ENCODE measurements at regions not wholly inside any gene's neighbourhood (a gene's known extent, or its start where the extent isn't known, plus 50 kb on each side); places are given as distances from the start of the nearest gene placed in this dataset.

DNA sequence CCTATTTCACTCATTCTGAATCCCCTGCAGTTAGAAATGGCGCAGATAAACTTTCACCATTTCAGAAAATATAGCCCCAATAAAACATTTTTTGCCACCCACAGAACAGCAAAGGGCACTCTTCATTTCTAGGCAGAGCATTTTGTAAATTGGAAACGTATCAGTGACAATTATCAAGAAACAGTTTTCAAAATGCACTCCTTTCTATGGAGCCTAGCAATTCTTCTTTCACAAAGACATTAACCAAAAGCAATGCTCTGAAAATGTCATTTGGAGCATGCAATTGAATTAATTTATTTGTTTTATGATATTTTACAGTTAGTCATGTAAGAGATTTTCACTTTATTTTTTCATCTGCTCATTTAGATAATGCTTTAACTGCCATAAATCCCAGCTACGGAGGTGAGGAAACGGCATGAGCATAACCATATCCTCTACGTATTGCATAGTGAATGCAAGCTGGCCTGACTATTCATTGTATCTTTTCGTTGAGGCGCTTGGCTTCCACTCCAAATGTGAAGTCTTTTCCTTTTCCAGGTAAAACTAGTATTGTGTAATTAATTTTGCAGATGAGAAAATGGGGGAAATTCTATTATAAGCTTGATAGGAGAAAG, 813.4 kb downstream of the C6orf118 start:
- H3K36me3 ChIP-seq (ENCODE audit: control insufficient read depth in 2 of 2, insufficient read depth in 2 of 2, low read length in 2 of 2), result no peaks in the 10 kb centered on the region
- H3K9me3 ChIP-seq (ENCODE audit: control insufficient read depth in 2 of 2, low read length in 2 of 2), result no peaks in the 10 kb centered on the region
- no peak overlapping the region for H3K9ac ChIP-seq (ENCODE audit: low read length in 2 of 2)
- H3K4me1 ChIP-seq (ENCODE audit: control insufficient read depth, insufficient read depth, low read length), result no peaks in the 10 kb centered on the region
- H3K4me3 ChIP-seq (ENCODE audit: low read length in 2 of 2), result no peak overlapping the region
- H3K27me3 ChIP-seq (ENCODE audit: control insufficient read depth in 1 of 2, insufficient read depth in 2 of 2, low read length in 2 of 2), result no peaks in the 10 kb centered on the region
- H3K27ac ChIP-seq (ENCODE audit: low read length), result no peak overlapping the region

DNA sequence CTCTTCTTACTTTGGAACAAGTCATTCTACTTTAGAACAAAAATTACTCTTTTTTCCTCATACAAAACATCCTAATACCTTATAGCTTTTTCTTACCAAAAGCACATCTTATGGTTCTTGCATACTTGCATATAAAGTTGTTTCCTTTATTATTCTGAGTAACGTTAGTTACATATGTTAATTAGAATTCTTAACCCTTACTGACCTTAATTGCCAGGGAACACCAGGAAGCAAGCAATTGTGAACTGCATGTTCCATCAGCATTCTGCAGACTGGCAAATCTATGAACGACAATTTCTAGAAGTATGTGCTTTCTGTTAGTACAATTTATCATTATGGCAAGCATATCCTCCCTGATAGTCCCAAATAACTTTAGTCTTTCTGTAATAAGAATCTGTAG, 831.0 kb downstream of the C6orf118 start:
- no peaks in the 10 kb centered on the region for H3K4me1 ChIP-seq (ENCODE audit: control insufficient read depth, insufficient read depth, low read length)
- no peak overlapping the region for H3K4me3 ChIP-seq (ENCODE audit: low read length in 2 of 2)
- H3K9me3 ChIP-seq (ENCODE audit: control insufficient read depth in 2 of 2, low read length in 2 of 2), result no peaks in the 10 kb centered on the region
- no peak overlapping the region for H3K9ac ChIP-seq (ENCODE audit: low read length in 2 of 2)
- H3K27ac ChIP-seq (ENCODE audit: low read length), result no peak overlapping the region
- H3K36me3 ChIP-seq (ENCODE audit: control insufficient read depth in 2 of 2, insufficient read depth in 2 of 2, low read length in 2 of 2), result no peaks in the 10 kb centered on the region
- H3K27me3 ChIP-seq (ENCODE audit: control insufficient read depth in 1 of 2, insufficient read depth in 2 of 2, low read length in 2 of 2), result no peaks in the 10 kb centered on the region

DNA sequence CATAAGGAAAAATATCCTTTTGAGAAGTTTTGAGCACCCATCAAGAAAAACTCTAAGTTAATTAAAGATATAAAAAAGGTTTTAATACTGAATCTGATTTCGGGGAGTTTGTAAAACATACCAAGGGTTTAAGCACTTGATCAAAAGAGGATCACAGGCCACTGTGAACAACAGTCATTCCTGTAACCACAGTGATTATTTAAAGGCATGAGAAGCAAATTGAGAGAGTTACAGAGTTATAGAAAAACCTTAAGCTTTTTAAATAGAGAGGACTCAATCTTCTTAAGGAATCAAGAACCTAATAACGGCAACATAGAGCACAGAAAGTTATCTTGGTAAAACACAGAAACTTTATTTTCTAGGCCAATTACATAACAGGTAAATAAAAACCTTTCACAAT, 831.6 kb downstream of the C6orf118 start:
- Histone ChIP-seq H3K4me1 (ENCODE audit: control insufficient read depth, insufficient read depth, low read length) (no peaks in the 10 kb centered on the region), H3K4me3 (ENCODE audit: low read length in 2 of 2) (no peak overlapping the region), H3K9me3 (ENCODE audit: control insufficient read depth in 2 of 2, low read length in 2 of 2) (no peaks in the 10 kb centered on the region), H3K36me3 (ENCODE audit: control insufficient read depth in 2 of 2, insufficient read depth in 2 of 2, low read length in 2 of 2) (no peaks in the 10 kb centered on the region), H3K9ac (ENCODE audit: low read length in 2 of 2) (no peak overlapping the region), H3K27me3 (ENCODE audit: control insufficient read depth in 1 of 2, insufficient read depth in 2 of 2, low read length in 2 of 2) (no peaks in the 10 kb centered on the region), H3K27ac (ENCODE audit: low read length) (no peak overlapping the region)

DNA sequence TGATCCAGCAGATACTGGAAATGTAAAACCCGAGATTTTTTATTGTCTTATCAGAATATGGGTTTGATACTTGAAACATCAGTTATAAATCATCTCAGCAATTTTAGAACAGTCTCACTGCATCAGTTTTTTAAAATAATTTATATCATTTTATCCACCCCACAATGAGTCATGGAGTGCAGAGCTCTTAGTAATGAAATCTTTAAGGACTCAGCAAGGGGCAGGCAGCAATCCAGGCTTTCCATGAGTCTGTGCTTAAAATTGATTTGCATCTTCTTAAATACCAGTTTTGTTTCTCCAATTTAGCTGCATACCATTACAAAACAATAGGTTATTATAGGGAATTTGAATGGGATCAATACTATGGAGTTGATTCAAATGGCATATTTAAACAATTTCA, 832.3 kb downstream of the C6orf118 start:
- Histone ChIP-seq H3K27ac (ENCODE audit: low read length) (no peak overlapping the region), H3K27me3 (ENCODE audit: control insufficient read depth in 1 of 2, insufficient read depth in 2 of 2, low read length in 2 of 2) (no peaks in the 10 kb centered on the region), H3K9ac (ENCODE audit: low read length in 2 of 2) (no peak overlapping the region), H3K36me3 (ENCODE audit: control insufficient read depth in 2 of 2, insufficient read depth in 2 of 2, low read length in 2 of 2) (no peaks in the 10 kb centered on the region), H3K4me1 (ENCODE audit: control insufficient read depth, insufficient read depth, low read length) (no peaks in the 10 kb centered on the region), H3K4me3 (ENCODE audit: low read length in 2 of 2) (no peak overlapping the region), H3K9me3 (ENCODE audit: control insufficient read depth in 2 of 2, low read length in 2 of 2) (no peaks in the 10 kb centered on the region)

DNA sequence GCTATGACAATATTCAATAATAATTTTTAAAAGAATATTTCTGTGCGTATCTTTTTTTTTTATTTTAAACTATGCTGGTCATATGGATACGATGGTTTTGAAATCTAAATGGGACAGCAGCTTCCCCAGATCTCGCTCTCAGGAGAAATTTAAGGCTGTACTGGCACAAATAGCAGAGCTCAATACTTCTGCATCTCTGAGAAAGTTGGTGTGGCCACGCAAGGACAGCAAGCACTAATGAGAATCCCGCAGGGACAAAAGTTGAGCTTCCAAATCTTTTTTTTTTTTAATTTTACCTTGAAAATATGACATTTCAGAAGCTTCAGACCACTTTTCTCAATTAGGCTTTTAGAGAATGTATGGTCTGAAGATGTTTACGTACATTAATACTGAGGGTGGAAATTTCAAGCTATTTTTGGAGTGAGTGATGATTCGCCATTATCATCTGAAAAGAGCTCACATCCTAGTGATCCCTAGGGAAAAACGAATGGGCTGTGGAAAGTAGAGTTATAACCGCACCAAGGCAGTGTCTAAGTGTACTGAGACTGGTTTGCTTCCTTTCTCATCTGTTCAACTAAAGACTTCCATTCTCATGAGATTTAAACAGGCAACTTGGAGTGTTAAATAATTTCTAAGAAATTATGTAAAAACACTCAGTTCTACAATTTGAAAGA, 840.0 kb downstream of the C6orf118 start:
- Histone ChIP-seq H3K9ac (ENCODE audit: low read length in 2 of 2) (no peak overlapping the region), H3K27me3 (ENCODE audit: control insufficient read depth in 1 of 2, insufficient read depth in 2 of 2, low read length in 2 of 2) (no peaks in the 10 kb centered on the region), H3K4me1 (ENCODE audit: control insufficient read depth, insufficient read depth, low read length) (no peaks in the 10 kb centered on the region), H3K27ac (ENCODE audit: low read length) (no peak overlapping the region), H3K4me3 (ENCODE audit: low read length in 2 of 2) (no peak overlapping the region), H3K36me3 (ENCODE audit: control insufficient read depth in 2 of 2, insufficient read depth in 2 of 2, low read length in 2 of 2) (no peaks in the 10 kb centered on the region), H3K9me3 (ENCODE audit: control insufficient read depth in 2 of 2, low read length in 2 of 2) (no peaks in the 10 kb centered on the region)

DNA sequence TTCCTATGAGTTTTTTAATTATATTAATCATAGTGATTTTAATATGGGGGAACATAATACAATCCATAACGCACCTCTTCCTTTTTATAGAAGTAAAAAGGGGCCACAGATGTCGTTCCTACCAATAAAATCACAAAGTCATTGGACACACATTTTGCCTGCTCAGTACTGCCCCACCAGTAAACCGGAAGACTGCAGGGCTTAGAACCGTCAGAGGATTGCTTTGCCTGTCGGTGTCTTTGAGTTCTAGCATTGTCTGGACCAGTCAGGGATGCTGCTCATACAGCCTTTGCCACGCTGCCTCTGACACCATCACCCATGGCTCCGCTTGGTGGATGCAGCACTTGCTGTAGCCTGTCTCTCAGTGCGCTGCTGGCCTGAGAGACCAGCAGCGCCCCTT, 853.6 kb downstream of the C6orf118 start:
- H3K4me3 ChIP-seq (ENCODE audit: low read length in 2 of 2), result no peak overlapping the region
- H3K27me3 ChIP-seq (ENCODE audit: control insufficient read depth in 1 of 2, insufficient read depth in 2 of 2, low read length in 2 of 2), result no peaks in the 10 kb centered on the region
- H3K9me3 ChIP-seq (ENCODE audit: control insufficient read depth in 2 of 2, low read length in 2 of 2), result no peaks in the 10 kb centered on the region
- no peaks in the 10 kb centered on the region for H3K4me1 ChIP-seq (ENCODE audit: control insufficient read depth, insufficient read depth, low read length)
- H3K27ac ChIP-seq (ENCODE audit: low read length), result no peak overlapping the region
- no peak overlapping the region for H3K9ac ChIP-seq (ENCODE audit: low read length in 2 of 2)
- no peaks in the 10 kb centered on the region for H3K36me3 ChIP-seq (ENCODE audit: control insufficient read depth in 2 of 2, insufficient read depth in 2 of 2, low read length in 2 of 2)

DNA sequence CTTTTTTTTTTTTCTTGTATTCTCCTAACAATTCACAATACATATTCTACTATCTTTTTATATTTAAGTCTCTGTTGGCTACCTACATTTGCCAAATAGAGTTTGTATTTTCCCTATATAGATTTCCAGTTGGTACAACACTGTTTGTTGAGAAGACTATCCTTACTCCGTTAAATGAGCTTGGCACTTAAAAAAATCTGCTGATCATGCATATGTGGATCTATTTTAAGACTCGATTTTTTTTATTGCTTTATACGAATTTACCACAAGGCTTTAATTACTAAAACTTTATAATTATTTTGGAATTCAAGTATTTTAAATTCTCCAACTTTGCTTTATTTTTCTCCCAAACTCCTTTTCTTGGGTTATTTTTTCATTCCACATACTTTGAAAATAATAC, 855.6 kb downstream of the C6orf118 start:
- Histone ChIP-seq H3K9me3 (ENCODE audit: control insufficient read depth in 2 of 2, low read length in 2 of 2) (no peaks in the 10 kb centered on the region), H3K9ac (ENCODE audit: low read length in 2 of 2) (no peak overlapping the region), H3K27ac (ENCODE audit: low read length) (no peak overlapping the region), H3K4me1 (ENCODE audit: control insufficient read depth, insufficient read depth, low read length) (no peaks in the 10 kb centered on the region), H3K36me3 (ENCODE audit: control insufficient read depth in 2 of 2, insufficient read depth in 2 of 2, low read length in 2 of 2) (no peaks in the 10 kb centered on the region), H3K4me3 (ENCODE audit: low read length in 2 of 2) (no peak overlapping the region), H3K27me3 (ENCODE audit: control insufficient read depth in 1 of 2, insufficient read depth in 2 of 2, low read length in 2 of 2) (no peaks in the 10 kb centered on the region)

DNA sequence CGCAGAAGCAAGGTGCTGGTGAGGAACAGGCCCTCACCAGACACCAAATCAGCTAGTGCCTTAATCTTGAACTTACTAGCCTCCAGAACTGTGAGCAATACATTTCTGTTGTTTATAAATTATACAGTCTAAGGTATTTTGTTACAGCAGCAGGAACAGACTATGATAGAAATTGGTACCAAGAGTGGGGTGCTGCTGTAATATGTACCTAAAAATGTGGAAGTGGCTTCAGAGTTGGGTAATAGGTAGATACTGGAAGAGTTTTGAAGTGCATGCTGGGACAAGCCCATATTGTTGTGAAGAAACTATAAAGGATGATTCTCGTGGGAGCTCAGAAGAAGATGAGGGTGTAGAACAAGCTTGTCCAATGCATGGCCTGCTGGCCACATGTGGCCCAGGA, 866.8 kb downstream of the C6orf118 start:
- no peak overlapping the region for H3K27ac ChIP-seq (ENCODE audit: low read length)
- H3K9me3 ChIP-seq (ENCODE audit: control insufficient read depth in 2 of 2, low read length in 2 of 2), result peaks cover 0 to 2% of the 10 kb centered on the region in 2 donors
- H3K4me3 ChIP-seq (ENCODE audit: low read length in 2 of 2), result no peak overlapping the region
- no peaks in the 10 kb centered on the region for H3K27me3 ChIP-seq (ENCODE audit: control insufficient read depth in 1 of 2, insufficient read depth in 2 of 2, low read length in 2 of 2)
- H3K4me1 ChIP-seq (ENCODE audit: control insufficient read depth, insufficient read depth, low read length), result no peaks in the 10 kb centered on the region
- H3K36me3 ChIP-seq (ENCODE audit: control insufficient read depth in 2 of 2, insufficient read depth in 2 of 2, low read length in 2 of 2), result no peaks in the 10 kb centered on the region
- no peak overlapping the region for H3K9ac ChIP-seq (ENCODE audit: low read length in 2 of 2)

DNA sequence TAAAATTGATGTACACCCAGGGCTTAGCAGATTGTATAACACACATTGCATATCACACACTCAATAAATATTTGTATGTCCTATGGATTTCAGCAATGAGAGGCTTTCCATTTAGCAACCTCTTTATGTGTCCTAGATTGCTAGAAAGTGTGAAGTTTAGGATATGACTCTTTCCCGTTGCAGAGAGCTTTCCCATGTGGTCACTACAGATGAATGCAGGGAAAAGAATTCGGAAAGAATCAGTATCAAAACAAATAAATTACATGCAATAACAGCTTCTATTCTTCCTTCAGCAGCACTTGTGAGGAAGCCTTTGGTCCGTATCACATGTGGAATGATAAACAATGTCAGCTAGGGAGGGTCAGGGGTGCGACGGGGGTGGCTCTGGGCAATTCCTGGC, 870.1 kb downstream of the C6orf118 start:
- Histone ChIP-seq H3K9me3 (ENCODE audit: control insufficient read depth in 2 of 2, low read length in 2 of 2) (peaks cover 0 to 2% of the 10 kb centered on the region in 2 donors), H3K36me3 (ENCODE audit: control insufficient read depth in 2 of 2, insufficient read depth in 2 of 2, low read length in 2 of 2) (no peaks in the 10 kb centered on the region), H3K9ac (ENCODE audit: low read length in 2 of 2) (no peak overlapping the region), H3K27ac (ENCODE audit: low read length) (no peak overlapping the region), H3K4me1 (ENCODE audit: control insufficient read depth, insufficient read depth, low read length) (no peaks in the 10 kb centered on the region), H3K27me3 (ENCODE audit: control insufficient read depth in 1 of 2, insufficient read depth in 2 of 2, low read length in 2 of 2) (no peaks in the 10 kb centered on the region), H3K4me3 (ENCODE audit: low read length in 2 of 2) (no peak overlapping the region)

- Histone ChIP-seq H3K27ac (ENCODE audit: low read length) (no peak overlapping the region), H3K4me1 (ENCODE audit: control insufficient read depth, insufficient read depth, low read length) (no peaks in the 10 kb centered on the region), H3K9me3 (ENCODE audit: control insufficient read depth in 2 of 2, low read length in 2 of 2) (no peaks in the 10 kb centered on the region)
These were observed 872.4 kb downstream of the C6orf118 start for GRCh38 chr6:164436976-164437375.

DNA sequence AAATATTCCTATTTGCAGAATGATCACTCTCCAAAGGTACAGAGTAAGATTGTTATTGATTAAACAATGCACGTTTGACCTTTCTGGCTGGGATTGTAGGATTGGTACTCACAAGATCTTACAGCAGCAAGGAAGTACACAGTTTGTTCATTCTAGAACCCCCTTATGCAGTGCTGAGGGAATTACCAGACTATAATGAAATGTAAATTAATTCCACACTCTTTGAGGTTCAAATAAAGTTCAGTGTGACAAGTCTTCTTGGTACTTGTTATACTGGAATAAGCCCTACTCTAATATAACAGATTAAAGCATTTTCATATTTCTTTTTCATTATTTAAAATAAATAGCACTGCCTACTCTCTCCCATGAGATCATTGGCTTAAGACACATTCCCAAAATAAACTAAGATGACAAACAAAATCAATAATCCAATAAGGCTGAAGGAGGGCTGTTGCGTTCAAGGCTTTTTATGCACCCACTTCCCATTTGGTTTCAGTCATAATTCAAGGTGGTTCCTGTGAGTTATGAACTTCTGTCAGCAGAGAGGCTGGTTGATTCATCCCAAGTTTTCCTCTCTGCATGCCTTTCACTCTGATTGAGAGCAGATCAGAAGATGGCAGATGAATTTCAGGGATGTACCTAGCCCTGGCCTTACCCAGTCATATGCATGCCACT, 881.5 kb downstream of the C6orf118 start:
- H3K36me3 ChIP-seq (ENCODE audit: control insufficient read depth in 2 of 2, insufficient read depth in 2 of 2, low read length in 2 of 2), result no peaks in the 10 kb centered on the region
- H3K4me1 ChIP-seq (ENCODE audit: control insufficient read depth, insufficient read depth, low read length), result no peaks in the 10 kb centered on the region
- H3K9ac ChIP-seq (ENCODE audit: low read length in 2 of 2), result no peak overlapping the region
- peaks cover 0 to 4% of the 10 kb centered on the region in 2 donors for H3K9me3 ChIP-seq (ENCODE audit: control insufficient read depth in 2 of 2, low read length in 2 of 2)
- H3K4me3 ChIP-seq (ENCODE audit: low read length in 2 of 2), result no peak overlapping the region
- H3K27me3 ChIP-seq (ENCODE audit: control insufficient read depth in 1 of 2, insufficient read depth in 2 of 2, low read length in 2 of 2), result no peaks in the 10 kb centered on the region
- H3K27ac ChIP-seq (ENCODE audit: low read length), result no peak overlapping the region

More at GRCh38 chr6:164436976-164437375, 872.4 kb downstream of the C6orf118 start:
- Histone ChIP-seq H3K36me3 (ENCODE audit: control insufficient read depth in 2 of 2, insufficient read depth in 2 of 2, low read length in 2 of 2) (no peaks in the 10 kb centered on the region), H3K9ac (ENCODE audit: low read length in 2 of 2) (no peak overlapping the region), H3K27me3 (ENCODE audit: control insufficient read depth in 1 of 2, insufficient read depth in 2 of 2, low read length in 2 of 2) (no peaks in the 10 kb centered on the region), H3K4me3 (ENCODE audit: low read length in 2 of 2) (no peak overlapping the region)

Data from stomach smooth muscle (tissue), 2 donors.